GM23338 (cell line): ENCODE measurements at regions not wholly inside any gene's neighbourhood (a gene's known extent, or its start where the extent isn't known, plus 50 kb on each side); places are given as distances from the start of the nearest gene placed in this dataset.

Source experiments
- ATAC-seq: fragments of 200-7000 bp; cut with Tn5 transposase; 3 replicates; pipeline ENCODE4 v1.9.1; 2020
- DNase-seq: peaks from one replicate; pipeline ENCODE4 v3.0.0-alpha.2; 2015; ENCODE audit warnings: low spot score
- H2AFZ ChIP-seq: fragments of 200-600 bp; sonication (generic); 2 replicates; pipeline ENCODE4 v1.8.0; 2016; ENCODE audit warnings: antibody characterized with exemption, mild to moderate bottlenecking, moderate library complexity
- H3F3A ChIP-seq: fragments of 200-600 bp; sonication (generic); replicated peaks from 2 replicates; pipeline ENCODE4 v1.8.0; 2017; ENCODE audit warnings: antibody characterized with exemption, mixed run types, low read depth
- H3K27ac ChIP-seq: fragments of 200-600 bp; sonication (generic); 2 replicates; pipeline ENCODE4 v1.6.1; 2016; ENCODE audit warnings: low read depth
- H3K27me3 ChIP-seq: fragments of 200-600 bp; sonication (generic); 2 replicates; pipeline ENCODE4 v1.8.0; 2016; ENCODE audit warnings: mild to moderate bottlenecking, mixed run types, moderate library complexity; ENCODE audit not compliant: insufficient read depth
- H3K36me3 ChIP-seq: fragments of 200-600 bp; sonication (generic); 2 replicates; pipeline ENCODE4 v1.8.0; 2016; ENCODE audit warnings: mild to moderate bottlenecking; ENCODE audit not compliant: insufficient read depth
- H3K4me1 ChIP-seq: fragments of 200-600 bp; sonication (generic); 2 replicates; pipeline ENCODE4 v1.8.0; 2016; ENCODE audit warnings: mild to moderate bottlenecking, moderate library complexity; ENCODE audit not compliant: insufficient read depth
- H3K4me2 ChIP-seq: fragments of 200-600 bp; sonication (generic); 2 replicates; pipeline ENCODE4 v1.7.1; 2017; ENCODE audit warnings: mixed run types
- H3K4me3 ChIP-seq: fragments of 200-600 bp; sonication (generic); 2 replicates; pipeline ENCODE4 v1.6.1; 2016; ENCODE audit warnings: mixed run types
- H3K79me2 ChIP-seq: fragments of 200-600 bp; sonication (generic); replicated peaks from 2 replicates; pipeline ENCODE4 v1.8.0; 2017; ENCODE audit warnings: mild to moderate bottlenecking; ENCODE audit not compliant: insufficient read depth
- H3K9me2 ChIP-seq: fragments of 200-600 bp; sonication (generic); 2 replicates; pipeline ENCODE4 v1.8.0; 2017; ENCODE audit not compliant: insufficient read depth
- H4K20me1 ChIP-seq: fragments of 200-600 bp; sonication (generic); replicated peaks from 2 replicates; pipeline ENCODE4 v1.8.0; 2017; ENCODE audit warnings: mild to moderate bottlenecking; ENCODE audit not compliant: insufficient read depth
- H3K27ac Mint-ChIP-seq: 2 replicates; pipeline ENCODE4 v1.8.0; 2020; ENCODE audit warnings: inconsistent platforms, mild to moderate bottlenecking, moderate library complexity, mixed read lengths
- H3K27me3 Mint-ChIP-seq: 3 replicates; pipeline ENCODE4 v1.8.0; 2022; ENCODE audit warnings: low read depth, mild to moderate bottlenecking, moderate library complexity, mixed read lengths, inconsistent platforms; ENCODE audit not compliant: insufficient read depth, poor library complexity
- H3K36me3 Mint-ChIP-seq: 3 replicates; pipeline ENCODE4 v1.8.0; 2021; ENCODE audit warnings: low read depth, mild to moderate bottlenecking, inconsistent platforms, moderate library complexity, mixed read lengths
- H3K4me1 Mint-ChIP-seq: 3 replicates; pipeline ENCODE4 v1.8.0; 2020; ENCODE audit warnings: mild to moderate bottlenecking, inconsistent platforms, mixed read lengths
- H3K4me3 Mint-ChIP-seq: 3 replicates; pipeline ENCODE4 v1.8.0; 2021; ENCODE audit warnings: moderate library complexity, mild to moderate bottlenecking, inconsistent platforms, mixed read lengths
- H3K9me3 Mint-ChIP-seq: 3 replicates; pipeline ENCODE4 v1.8.0; 2020; ENCODE audit warnings: moderate library complexity, mild to moderate bottlenecking, inconsistent platforms, mixed read lengths
- CREB1 ChIP-seq: fragments of 250-450 bp; sonication (Bioruptor Pico); IDR thresholded peaks from 2 replicates; pipeline ENCODE4 v1.5.0; 2020; ENCODE audit warnings: low read depth, mild to moderate bottlenecking, moderate library complexity
- CTCF ChIP-seq, 2 experiments: fragments of 200-600 bp in 1 of 2; sonication (generic) in 1 of 2; conservative IDR thresholded peaks; 2 replicates each; pipeline versions ENCODE4 v1.5.1 to v1.6.1; 2016 to 2017; ENCODE audit warnings: antibody characterized with exemption in 2 of 2, low read depth in 2 of 2, mild to moderate bottlenecking in 2 of 2, moderate library complexity in 1 of 2
- EZH2 ChIP-seq: fragments of 200-600 bp; sonication (generic); IDR thresholded peaks from one replicate; pipeline ENCODE4 v1.8.0; 2017; ENCODE audit warnings: antibody characterized with exemption, mild to moderate bottlenecking, low read depth; ENCODE audit not compliant: unreplicated experiment
- EZH2phosphoT487 ChIP-seq: fragments of 200-600 bp; sonication (generic); IDR thresholded peaks from one replicate; pipeline ENCODE4 v1.8.1; 2018; ENCODE audit warnings: antibody characterized with exemption; ENCODE audit not compliant: unreplicated experiment
- JUNB ChIP-seq: IDR thresholded peaks from one replicate; pipeline ENCODE4 v1.6.1; 2016; ENCODE audit warnings: antibody characterized with exemption; ENCODE audit not compliant: unreplicated experiment
- NANOG ChIP-seq: IDR thresholded peaks from 2 replicates; pipeline ENCODE4 v1.6.1; 2016; ENCODE audit warnings: antibody characterized with exemption, borderline replicate concordance
- POLR2AphosphoS5 ChIP-seq: IDR thresholded peaks from 2 replicates; pipeline ENCODE4 v1.6.1; 2016; ENCODE audit warnings: antibody characterized with exemption, low read depth
- STAT1 ChIP-seq: IDR thresholded peaks from one replicate; pipeline ENCODE4 v1.6.1; 2016; ENCODE audit warnings: antibody characterized with exemption; ENCODE audit not compliant: unreplicated experiment
- ZNF114 ChIP-seq: fragments of 250-450 bp; sonication (Bioruptor Pico); IDR thresholded peaks from 2 replicates; pipeline ENCODE4 v1.5.0; 2020; ENCODE audit warnings: mild to moderate bottlenecking, moderate library complexity
- TF ChIP-seq, protein P1 (sequence below): IDR thresholded peaks from one replicate; pipeline ENCODE4 v1.6.1; 2018; ENCODE audit warnings: antibody characterized with exemption; ENCODE audit not compliant: unreplicated experiment

GRCh38 chr9:11931109-11931508, 762.1 kb upstream of the TYRP1 start:
- ATAC-seq = no peak
- H3K4me3 ChIP-seq = no peak overlapping the region
- no peaks in the 10 kb centered on the region for H3K79me2 ChIP-seq
- H2AFZ ChIP-seq = no peak overlapping the region
- no peaks in the 10 kb centered on the region for H3K36me3 ChIP-seq
- no peak overlapping the region for H3K4me2 ChIP-seq
- H3K9me3 Mint-ChIP-seq = peaks cover 12% of the 10 kb centered on the region
- H4K20me1 ChIP-seq = no peaks in the 10 kb centered on the region
- no peak overlapping the region for H3K4me3 Mint-ChIP-seq
- no peaks in the 10 kb centered on the region for H3K27me3 Mint-ChIP-seq
- H3K4me1 Mint-ChIP-seq = no peaks in the 10 kb centered on the region
- H3K27me3 ChIP-seq = no peaks in the 10 kb centered on the region
- H3K36me3 Mint-ChIP-seq = peaks cover 5% of the 10 kb centered on the region; the same call in 1 of the 3 replicates
- H3K27ac Mint-ChIP-seq = no peak overlapping the region
- H3F3A ChIP-seq = no peaks in the 10 kb centered on the region
- TF ChIP-seq NANOG (no peak), POLR2AphosphoS5 (no peak), EZH2 (no peak), EZH2phosphoT487 (no peak), CTCF (conservative IDR thresholded peaks at IDR 0.05; ENCODE audit: low read depth in 2 of 2) (no peak), JUNB (no peak), CREB1 (CRISPR knock-in tag) (no peak)
- TF ChIP-seq, protein P1, sequence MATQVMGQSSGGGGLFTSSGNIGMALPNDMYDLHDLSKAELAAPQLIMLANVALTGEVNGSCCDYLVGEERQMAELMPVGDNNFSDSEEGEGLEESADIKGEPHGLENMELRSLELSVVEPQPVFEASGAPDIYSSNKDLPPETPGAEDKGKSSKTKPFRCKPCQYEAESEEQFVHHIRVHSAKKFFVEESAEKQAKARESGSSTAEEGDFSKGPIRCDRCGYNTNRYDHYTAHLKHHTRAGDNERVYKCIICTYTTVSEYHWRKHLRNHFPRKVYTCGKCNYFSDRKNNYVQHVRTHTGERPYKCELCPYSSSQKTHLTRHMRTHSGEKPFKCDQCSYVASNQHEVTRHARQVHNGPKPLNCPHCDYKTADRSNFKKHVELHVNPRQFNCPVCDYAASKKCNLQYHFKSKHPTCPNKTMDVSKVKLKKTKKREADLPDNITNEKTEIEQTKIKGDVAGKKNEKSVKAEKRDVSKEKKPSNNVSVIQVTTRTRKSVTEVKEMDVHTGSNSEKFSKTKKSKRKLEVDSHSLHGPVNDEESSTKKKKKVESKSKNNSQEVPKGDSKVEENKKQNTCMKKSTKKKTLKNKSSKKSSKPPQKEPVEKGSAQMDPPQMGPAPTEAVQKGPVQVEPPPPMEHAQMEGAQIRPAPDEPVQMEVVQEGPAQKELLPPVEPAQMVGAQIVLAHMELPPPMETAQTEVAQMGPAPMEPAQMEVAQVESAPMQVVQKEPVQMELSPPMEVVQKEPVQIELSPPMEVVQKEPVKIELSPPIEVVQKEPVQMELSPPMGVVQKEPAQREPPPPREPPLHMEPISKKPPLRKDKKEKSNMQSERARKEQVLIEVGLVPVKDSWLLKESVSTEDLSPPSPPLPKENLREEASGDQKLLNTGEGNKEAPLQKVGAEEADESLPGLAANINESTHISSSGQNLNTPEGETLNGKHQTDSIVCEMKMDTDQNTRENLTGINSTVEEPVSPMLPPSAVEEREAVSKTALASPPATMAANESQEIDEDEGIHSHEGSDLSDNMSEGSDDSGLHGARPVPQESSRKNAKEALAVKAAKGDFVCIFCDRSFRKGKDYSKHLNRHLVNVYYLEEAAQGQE = no peak
- no peak for DNase-seq
- H3K9me2 ChIP-seq = no peaks in the 10 kb centered on the region; the same call in 1 of the 2 replicates
- H3K27ac ChIP-seq = no peak overlapping the region
- no peaks in the 10 kb centered on the region for H3K4me1 ChIP-seq

- ATAC-seq (no peak), DNase-seq (no peak)
- Histone ChIP-seq H3K79me2 (no peaks in the 10 kb centered on the region), H3K4me2 (no peak overlapping the region), H3K4me3 (no peak overlapping the region), H3K27ac (no peak overlapping the region), H3K27me3 (no peaks in the 10 kb centered on the region), H2AFZ (no peak overlapping the region), H3F3A (no peaks in the 10 kb centered on the region), H3K9me2 (no peaks in the 10 kb centered on the region; the same call in 1 of the 2 replicates), H3K4me1 (no peaks in the 10 kb centered on the region), H4K20me1 (no peaks in the 10 kb centered on the region), H3K36me3 (no peaks in the 10 kb centered on the region)
- Mint-ChIP-seq H3K27me3 (no peaks in the 10 kb centered on the region), H3K36me3 (peaks cover 5% of the 10 kb centered on the region; the same call in 1 of the 3 replicates), H3K4me3 (no peak overlapping the region), H3K9me3 (peaks cover 12% of the 10 kb centered on the region), H3K4me1 (no peaks in the 10 kb centered on the region), H3K27ac (no peak overlapping the region)
- TF ChIP-seq ZNF114 (no peak), STAT1 (no peak), CREB1 (CRISPR knock-in tag) (no peak), NANOG (no peak), JUNB (no peak), EZH2phosphoT487 (no peak), POLR2AphosphoS5 (no peak), EZH2 (no peak)
- TF ChIP-seq, protein P1 = no peak
Measured at GRCh38 chr9:11931751-11932150, 761.4 kb upstream of the TYRP1 start.
